HAP-1 (cell line): ENCODE measurements at regions not wholly inside any gene's neighbourhood (a gene's known extent, or its start where the extent isn't known, plus 50 kb on each side); places are given as distances from the start of the nearest gene placed in this dataset.

ENCODE experiments used
- DNase-seq, 2 experiments: peaks; one replicate each; pipeline ENCODE4 v3.0.0-alpha.2; 2016 to 2020; ENCODE audit warnings: low spot score in 2 of 2
- H3K27me3 ChIP-seq: fragments of 250-450 bp; sonication (Bioruptor Pico); 2 replicates; pipeline ENCODE4 v1.5.1; 2020; ENCODE audit warnings: low read depth, mild to moderate bottlenecking, moderate library complexity
- H3K36me3 ChIP-seq: fragments of 250-450 bp; sonication (Bioruptor Pico); replicated peaks from 2 replicates; pipeline ENCODE4 v1.5.1; 2020; ENCODE audit warnings: mild to moderate bottlenecking
- H3K4me1 ChIP-seq: fragments of 250-450 bp; sonication (Bioruptor Pico); 2 replicates; pipeline ENCODE4 v1.5.1; 2020; ENCODE audit warnings: mild to moderate bottlenecking
- H3K4me3 ChIP-seq: fragments of 250-450 bp; sonication (Bioruptor Pico); 2 replicates; pipeline ENCODE4 v1.5.1; 2020; ENCODE audit warnings: mild to moderate bottlenecking, moderate library complexity
- H3K9me3 ChIP-seq: fragments of 250-450 bp; sonication (Bioruptor Pico); 2 replicates; pipeline ENCODE4 v1.5.1; 2020; ENCODE audit warnings: mild to moderate bottlenecking, moderate library complexity
- in situ Hi-C: fragments of 300-500 bp; cut with MboI; formaldehyde crosslinking; loops from 3 replicates; pipeline ENCODE4 v1.14.3; 2020; ENCODE audit warnings: low sequenced_read_pairs, inconsistent platforms, mixed read lengths

DNA sequence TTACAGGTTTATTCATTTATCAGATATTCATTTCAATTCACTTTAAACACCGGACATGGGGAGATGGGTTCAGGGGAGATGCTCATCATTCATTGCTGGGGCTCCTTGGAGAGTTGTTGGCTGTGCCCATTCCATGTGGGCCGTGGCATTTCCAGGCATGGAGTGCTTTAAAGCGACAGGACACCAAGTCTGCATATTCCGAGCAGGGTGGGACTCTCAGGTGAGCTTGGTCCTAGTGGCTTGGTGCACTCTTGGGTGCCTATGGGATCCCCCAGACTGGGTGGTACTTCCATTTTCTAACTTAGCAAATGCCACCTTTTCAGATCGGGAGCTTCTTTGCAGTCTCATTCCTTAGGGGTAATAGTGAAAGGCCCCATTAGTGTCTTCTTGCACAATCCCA is 619.5 kb upstream of the CADM1 start:
- H3K36me3 ChIP-seq = no peaks in the 10 kb centered on the region
- H3K9me3 ChIP-seq = no peaks in the 10 kb centered on the region
- DNase-seq = no peak
- in situ Hi-C loops = no loop called here
- no peak overlapping the region for H3K4me3 ChIP-seq
- H3K4me1 ChIP-seq = no peaks in the 10 kb centered on the region
- no peaks in the 10 kb centered on the region for H3K27me3 ChIP-seq

DNA sequence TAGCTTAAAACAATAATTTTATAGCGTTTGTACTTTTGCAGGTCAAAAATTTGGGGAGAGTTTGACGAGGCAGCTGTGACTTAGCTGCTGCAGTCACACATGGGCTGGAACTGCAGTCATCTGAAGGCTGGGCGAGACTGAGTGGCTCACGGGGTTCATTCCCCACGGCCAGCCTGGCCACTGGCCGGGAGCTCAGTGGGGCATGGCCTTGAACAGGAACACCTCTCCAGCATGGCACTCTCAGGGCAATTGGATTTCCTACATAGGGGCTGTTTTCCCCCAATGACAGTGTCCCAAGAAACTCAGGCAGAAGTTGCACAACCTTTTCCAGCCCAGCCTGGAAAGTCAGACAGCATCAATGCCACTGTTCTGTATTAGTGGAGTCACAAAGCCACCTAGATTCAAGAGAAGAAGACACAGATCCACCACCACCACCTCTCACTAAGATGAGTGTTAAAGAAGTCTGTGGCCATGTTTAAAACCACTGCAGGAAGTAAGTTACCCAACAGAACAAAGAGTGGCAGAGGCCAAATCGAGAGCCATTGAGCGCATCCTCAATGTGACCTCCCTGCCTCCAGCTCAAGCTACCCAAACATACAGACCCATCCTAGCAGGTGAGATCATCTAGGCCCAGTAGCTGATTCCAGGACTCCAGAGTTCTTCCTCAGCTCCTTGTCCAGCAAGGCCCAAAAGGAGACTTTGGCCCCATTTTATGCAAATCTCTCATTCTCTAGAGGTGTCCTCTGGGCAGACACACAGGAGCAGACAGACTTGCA is 618.7 kb upstream of the CADM1 start:
- no peaks in the 10 kb centered on the region for H3K9me3 ChIP-seq
- no peaks in the 10 kb centered on the region for H3K36me3 ChIP-seq
- H3K4me1 ChIP-seq = no peaks in the 10 kb centered on the region
- no peak overlapping the region for H3K4me3 ChIP-seq
- in situ Hi-C loops = no loop called here
- no peaks in the 10 kb centered on the region for H3K27me3 ChIP-seq
- DNase-seq = no peak

DNA sequence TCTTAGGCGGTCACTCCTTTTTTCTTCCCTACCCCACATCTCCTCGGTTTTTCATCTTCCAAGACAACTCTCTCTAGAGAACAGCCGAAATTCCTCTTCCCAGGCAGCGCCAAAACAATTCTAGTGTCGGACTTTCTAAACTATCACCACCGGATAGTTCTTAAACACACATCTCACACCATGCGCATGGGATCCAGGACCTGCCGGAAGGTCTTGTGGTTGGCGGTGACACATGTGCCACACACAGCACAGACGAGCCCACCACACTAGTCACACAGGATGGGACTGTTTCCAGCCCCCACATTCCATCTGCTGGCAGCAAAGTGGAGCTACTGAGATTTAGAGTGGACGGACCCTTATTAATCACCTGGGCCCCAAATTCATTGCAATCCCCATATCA is 614.9 kb upstream of the CADM1 start:
- H3K27me3 ChIP-seq = no peaks in the 10 kb centered on the region
- in situ Hi-C loops = no loop called here
- no peak overlapping the region for H3K4me3 ChIP-seq
- H3K4me1 ChIP-seq = no peaks in the 10 kb centered on the region
- no peaks in the 10 kb centered on the region for H3K36me3 ChIP-seq
- no peaks in the 10 kb centered on the region for H3K9me3 ChIP-seq
- DNase-seq = no peak

DNA sequence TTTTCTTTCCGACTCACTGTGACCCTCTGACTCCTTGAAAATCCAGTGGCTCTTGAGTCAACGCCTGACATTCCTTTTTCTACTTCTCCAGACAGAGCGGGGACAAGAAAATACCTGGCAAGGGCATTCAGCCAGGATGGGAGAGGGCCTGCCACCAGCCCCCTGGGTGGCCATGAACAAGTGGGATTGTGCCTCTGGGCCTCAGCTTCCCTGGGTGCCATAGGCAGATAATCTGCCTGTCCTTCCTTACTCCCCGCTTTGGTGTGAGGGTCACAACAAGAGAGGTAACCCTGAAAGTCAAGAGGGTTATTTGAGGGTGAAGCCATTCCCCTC is 613.9 kb upstream of the CADM1 start:
- no peak for DNase-seq
- no peaks in the 10 kb centered on the region for H3K9me3 ChIP-seq
- no peaks in the 10 kb centered on the region for H3K27me3 ChIP-seq
- H3K4me3 ChIP-seq = no peak overlapping the region
- H3K36me3 ChIP-seq = no peaks in the 10 kb centered on the region
- H3K4me1 ChIP-seq = no peaks in the 10 kb centered on the region
- in situ Hi-C loops = no loop called here

DNA sequence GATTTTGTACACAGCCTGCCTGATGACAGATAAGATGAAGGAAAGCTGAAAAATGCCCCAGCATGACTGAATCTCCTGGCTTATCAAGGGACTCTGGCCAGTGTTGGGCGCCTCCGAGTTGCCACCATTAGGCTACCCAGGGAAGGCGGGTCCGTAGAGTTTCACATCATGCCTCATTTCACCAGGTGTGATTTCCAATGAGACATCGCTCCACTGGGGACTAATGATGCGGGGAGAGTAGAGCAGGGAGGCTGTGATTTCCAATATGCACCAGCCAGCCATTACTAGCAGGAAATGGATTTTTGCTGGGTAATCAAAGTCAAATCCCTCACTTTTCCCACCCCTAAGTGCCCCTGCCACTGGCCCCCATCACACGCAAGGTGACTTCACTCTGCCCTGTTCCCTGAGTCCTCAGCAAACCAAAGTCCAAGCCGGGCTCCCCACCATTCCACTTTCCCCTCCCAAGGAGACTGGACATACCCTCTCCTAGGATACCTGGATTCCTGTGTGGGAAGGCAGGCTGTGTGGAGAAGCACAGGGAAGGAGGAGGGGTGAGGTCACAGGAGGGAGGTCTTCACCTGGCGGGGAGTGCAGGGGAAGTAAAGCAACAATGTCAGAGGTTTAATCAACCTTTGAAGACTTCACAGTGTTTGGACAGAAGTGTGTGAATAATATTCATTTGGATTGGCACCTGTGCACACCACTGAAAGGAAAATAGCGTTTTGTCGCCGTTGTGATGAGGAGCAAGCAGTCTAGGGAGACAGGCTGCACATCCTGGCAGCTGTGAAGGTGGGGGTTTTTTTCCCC is 613.3 kb upstream of the CADM1 start:
- in situ Hi-C loops = no loop called here
- no peak for DNase-seq
- Histone ChIP-seq H3K9me3 (no peaks in the 10 kb centered on the region), H3K36me3 (no peaks in the 10 kb centered on the region), H3K27me3 (no peaks in the 10 kb centered on the region), H3K4me1 (no peaks in the 10 kb centered on the region), H3K4me3 (no peak overlapping the region)

DNA sequence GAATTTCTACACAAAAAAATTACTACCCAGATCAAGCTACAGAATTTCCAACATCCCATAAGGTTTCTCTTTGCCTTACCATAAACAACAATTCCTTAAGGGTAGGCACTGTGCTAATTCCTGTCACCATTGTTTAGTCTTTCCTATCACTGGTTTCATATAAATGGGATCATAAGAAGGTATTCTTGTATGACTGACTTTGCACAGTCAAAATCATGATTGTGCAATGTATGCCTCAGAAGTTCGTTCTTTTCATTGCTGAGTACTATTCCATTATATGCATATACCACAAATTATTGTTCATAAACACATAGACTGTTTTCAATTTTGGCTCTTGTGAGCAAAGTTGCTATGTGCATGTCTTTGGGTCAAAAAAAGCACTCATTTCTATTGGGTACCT is 611.6 kb upstream of the CADM1 start:
- Histone ChIP-seq H3K9me3 (no peaks in the 10 kb centered on the region), H3K36me3 (no peaks in the 10 kb centered on the region), H3K4me1 (no peaks in the 10 kb centered on the region), H3K4me3 (no peak overlapping the region), H3K27me3 (no peaks in the 10 kb centered on the region)
- DNase-seq = no peak
- in situ Hi-C loops = no loop called here

DNA sequence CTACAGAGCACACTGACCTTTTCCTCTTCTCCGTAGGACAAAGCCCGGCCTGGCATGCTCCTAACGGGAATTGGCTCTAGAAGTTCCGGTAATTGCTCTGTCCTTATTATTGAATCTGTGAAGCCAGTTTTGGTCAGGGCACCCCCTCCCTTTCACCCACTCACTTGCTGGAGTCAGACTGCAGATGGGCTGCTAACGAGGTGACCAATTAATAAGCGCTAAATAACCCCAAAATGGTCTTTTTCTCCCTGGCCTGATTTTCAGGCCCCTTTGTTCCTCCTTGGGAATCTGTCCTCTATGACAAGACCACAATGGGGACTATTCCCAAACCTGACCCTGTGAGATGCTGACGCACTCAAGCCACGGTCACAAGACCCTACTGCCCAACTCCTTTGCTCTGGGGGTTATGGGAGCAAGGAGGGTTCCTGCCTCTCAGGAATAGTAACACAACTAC is 610.0 kb upstream of the CADM1 start:
- H3K9me3 ChIP-seq = no peaks in the 10 kb centered on the region
- in situ Hi-C loops = no loop called here
- no peak overlapping the region for H3K4me3 ChIP-seq

DNA sequence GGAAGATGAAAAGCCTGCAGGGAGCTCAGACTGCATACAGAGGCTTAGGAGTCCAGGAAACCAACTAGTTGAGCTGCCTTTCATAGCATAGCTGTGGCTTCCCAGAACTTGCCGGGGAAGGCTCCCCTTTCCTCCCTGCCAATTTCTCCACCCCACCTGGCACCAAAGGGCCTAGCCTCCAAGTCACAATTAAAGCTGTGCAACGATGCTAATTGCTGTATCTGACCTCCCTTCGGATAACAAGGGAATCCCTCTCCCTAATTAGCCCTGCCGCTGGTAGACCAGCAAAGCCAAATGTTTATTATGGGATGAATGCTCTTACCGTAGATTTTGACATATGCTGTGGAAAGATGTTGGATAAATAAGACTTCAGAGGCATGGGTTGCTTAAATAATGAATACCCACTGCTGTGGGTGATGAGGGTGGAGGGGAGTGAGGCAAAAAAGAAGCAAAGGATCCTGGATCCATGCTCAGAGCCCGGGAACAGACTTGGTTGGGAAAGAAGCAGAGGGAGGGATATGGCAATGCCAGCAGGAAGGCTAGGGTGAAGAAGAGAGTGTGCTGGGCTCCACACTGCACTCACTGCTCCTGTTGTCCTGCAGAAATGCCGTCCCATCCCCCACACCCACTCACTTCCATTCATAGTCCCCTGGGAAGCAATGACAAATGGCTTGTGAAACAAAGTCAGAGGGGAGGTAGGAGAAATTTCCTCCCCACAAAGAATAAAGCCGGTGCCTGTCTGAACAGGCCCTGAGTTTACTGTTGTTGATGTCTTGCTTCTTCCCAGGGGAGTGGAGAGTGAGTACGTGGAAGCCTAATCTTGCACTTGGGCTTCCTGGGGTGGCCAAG is 608.1 kb upstream of the CADM1 start:
- H3K27me3 ChIP-seq = no peaks in the 10 kb centered on the region
- no peaks in the 10 kb centered on the region for H3K36me3 ChIP-seq
- no peak for DNase-seq
- H3K4me3 ChIP-seq = no peak overlapping the region
- H3K4me1 ChIP-seq = no peaks in the 10 kb centered on the region
- in situ Hi-C loops = no loop called here
- H3K9me3 ChIP-seq = no peaks in the 10 kb centered on the region

More for the DNA sequence above, 610.0 kb upstream of the CADM1 start:
- no peak for DNase-seq
- no peaks in the 10 kb centered on the region for H3K36me3 ChIP-seq
- H3K4me1 ChIP-seq = no peaks in the 10 kb centered on the region
- no peaks in the 10 kb centered on the region for H3K27me3 ChIP-seq

DNA sequence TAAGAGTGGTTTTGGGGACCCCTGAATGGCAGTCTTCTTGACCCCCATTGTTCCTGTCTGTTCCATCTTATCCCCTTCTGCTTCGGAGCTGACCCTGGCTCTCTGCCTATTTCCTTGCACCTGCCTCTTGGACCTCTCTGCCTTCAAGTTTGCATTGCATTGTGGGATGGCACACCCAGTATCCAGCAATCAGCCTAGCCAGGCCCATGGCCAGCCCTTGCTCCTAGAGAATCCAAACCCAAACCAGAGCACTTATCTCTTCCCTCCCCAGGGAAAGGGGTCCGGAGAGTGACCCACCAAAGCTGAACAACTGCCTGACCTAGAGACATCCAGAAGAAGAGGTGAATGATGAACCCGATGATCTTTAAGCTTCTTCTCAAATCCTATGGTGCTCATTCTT is 607.3 kb upstream of the CADM1 start:
- Histone ChIP-seq H3K27me3 (no peaks in the 10 kb centered on the region), H3K9me3 (no peaks in the 10 kb centered on the region), H3K36me3 (no peaks in the 10 kb centered on the region), H3K4me1 (no peaks in the 10 kb centered on the region), H3K4me3 (no peak overlapping the region)
- in situ Hi-C loops = no loop called here
- DNase-seq = no peak

DNA sequence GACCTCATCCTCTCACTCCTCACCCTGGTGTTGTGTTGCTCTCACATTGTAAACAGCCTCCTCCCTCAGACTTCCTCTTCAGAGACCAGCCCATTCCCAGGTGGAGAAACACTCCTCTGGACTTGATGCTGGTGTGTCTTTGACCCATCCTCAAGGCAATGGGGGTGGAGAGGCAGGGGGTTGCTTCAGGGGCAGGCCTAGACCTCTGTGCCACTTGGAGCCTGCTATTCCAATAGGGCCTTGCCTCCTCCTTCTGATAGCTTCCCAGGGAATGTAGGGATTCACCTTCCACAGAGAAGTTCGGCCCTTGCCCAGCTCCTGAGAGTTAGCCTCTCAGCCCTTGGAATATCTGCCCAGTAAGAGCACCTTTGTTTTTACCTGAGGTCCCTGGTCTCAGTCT is 606.6 kb upstream of the CADM1 start:
- Histone ChIP-seq H3K36me3 (no peaks in the 10 kb centered on the region), H3K27me3 (no peaks in the 10 kb centered on the region), H3K9me3 (no peaks in the 10 kb centered on the region), H3K4me1 (no peaks in the 10 kb centered on the region), H3K4me3 (no peak overlapping the region)
- in situ Hi-C loops = no loop called here
- no peak for DNase-seq

DNA sequence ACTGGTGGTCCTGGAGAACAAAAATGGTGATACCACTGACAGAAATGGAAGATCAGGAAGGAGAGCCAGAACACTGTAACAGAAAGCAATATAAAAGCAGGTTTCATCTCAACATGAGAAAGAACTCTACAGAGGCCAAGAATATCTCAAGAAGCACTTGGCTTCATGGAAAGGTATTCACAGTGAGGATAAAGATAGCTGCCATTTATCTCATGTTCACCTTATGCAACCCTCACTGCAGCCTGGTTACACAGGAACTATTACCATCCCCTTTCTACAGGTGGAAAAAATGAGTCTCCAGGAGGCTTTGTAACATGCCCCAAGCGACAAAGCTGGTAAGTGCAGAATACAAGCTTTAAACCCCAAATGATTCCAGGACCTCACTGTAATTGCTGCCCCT is 606.1 kb upstream of the CADM1 start:
- H3K9me3 ChIP-seq = no peaks in the 10 kb centered on the region
- H3K4me1 ChIP-seq = no peaks in the 10 kb centered on the region
- DNase-seq = no peak
- in situ Hi-C loops = no loop called here
- no peak overlapping the region for H3K4me3 ChIP-seq
- no peaks in the 10 kb centered on the region for H3K27me3 ChIP-seq
- no peaks in the 10 kb centered on the region for H3K36me3 ChIP-seq

DNA sequence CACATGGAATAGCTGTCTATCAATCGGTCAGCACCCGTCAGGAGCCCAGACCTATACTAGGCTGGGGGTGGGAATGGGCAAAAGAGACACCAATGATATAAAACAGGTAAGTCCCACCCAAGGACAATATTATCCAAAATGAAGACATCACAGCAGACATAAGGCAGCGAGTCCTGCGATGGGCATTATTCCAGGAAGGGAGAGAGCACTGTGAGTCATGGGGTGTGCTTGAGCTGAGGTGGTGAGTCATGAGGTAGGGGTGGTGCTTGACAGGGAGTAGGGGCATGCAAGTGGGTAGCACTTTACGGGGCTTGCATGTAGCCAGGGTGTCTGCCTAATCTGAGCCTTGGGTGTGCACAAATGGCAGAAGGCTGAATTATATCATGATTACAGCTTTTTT is 605.0 kb upstream of the CADM1 start:
- H3K9me3 ChIP-seq = no peaks in the 10 kb centered on the region
- no peak for DNase-seq
- H3K36me3 ChIP-seq = no peaks in the 10 kb centered on the region
- H3K27me3 ChIP-seq = no peaks in the 10 kb centered on the region
- in situ Hi-C loops = no loop called here
- no peaks in the 10 kb centered on the region for H3K4me1 ChIP-seq
- no peak overlapping the region for H3K4me3 ChIP-seq

DNA sequence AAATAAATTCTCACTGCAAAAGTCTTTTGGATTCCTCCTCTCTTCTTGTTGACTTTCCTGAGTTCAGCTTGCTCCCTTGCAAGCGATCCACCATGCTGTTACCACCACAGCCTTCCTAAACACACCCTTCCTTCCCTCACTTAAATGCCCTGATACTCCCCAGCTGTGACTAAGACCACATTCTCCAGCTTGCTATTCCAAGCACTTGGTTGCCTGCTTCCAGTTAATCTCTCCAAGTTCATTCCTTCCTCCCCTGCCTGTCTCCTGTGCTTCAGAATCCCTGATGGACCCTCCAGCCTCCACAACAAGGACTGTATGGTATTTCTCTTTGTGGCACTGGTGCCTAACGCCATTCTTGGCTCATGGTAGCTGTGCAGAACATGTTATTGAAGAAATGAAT is 603.9 kb upstream of the CADM1 start:
- H3K36me3 ChIP-seq = no peaks in the 10 kb centered on the region
- no peak for DNase-seq

DNA sequence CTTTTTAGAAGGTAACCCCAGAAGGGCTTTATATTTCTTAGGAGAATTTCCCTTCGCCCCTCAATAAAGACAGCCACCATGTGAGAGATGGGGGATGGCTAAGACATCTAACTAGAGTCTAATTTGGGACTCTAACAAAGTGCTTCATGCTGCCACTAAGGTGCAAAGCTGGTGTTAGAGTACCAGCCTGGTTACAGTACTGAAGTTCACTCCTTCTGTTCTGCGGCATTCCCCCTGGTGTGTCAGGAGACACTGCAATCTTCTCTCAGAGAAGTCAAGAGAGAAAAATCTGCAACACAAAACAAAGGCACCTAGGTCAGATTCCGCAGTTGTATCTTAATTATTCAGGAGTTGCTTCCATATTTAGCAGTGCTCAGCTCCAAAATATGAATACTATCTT is 603.0 kb upstream of the CADM1 start:
- H3K27me3 ChIP-seq = no peaks in the 10 kb centered on the region
- H3K9me3 ChIP-seq = no peaks in the 10 kb centered on the region
- H3K4me3 ChIP-seq = no peak overlapping the region
- in situ Hi-C loops = no loop called here
- no peaks in the 10 kb centered on the region for H3K36me3 ChIP-seq
- DNase-seq = no peak
- H3K4me1 ChIP-seq = no peaks in the 10 kb centered on the region

More for the DNA sequence above, 603.9 kb upstream of the CADM1 start:
- Histone ChIP-seq H3K4me1 (no peaks in the 10 kb centered on the region), H3K4me3 (no peak overlapping the region), H3K9me3 (no peaks in the 10 kb centered on the region), H3K27me3 (no peaks in the 10 kb centered on the region)
- in situ Hi-C loops = no loop called here
